HG03565 (cell line): ENCODE measurements at regions not wholly inside any gene's neighbourhood (a gene's known extent, or its start where the extent isn't known, plus 50 kb on each side); places are given as distances from the start of the nearest gene placed in this dataset.

ENCODE experiments used
- ATAC-seq: cut with Tn5 transposase; IDR thresholded peaks from one replicate; pipeline ENCODE4 v1.9.1; 2021; ENCODE audit warnings: mild to moderate bottlenecking, moderate library complexity; ENCODE audit not compliant: unreplicated experiment

- ATAC-seq, result no peak
These were observed 807.4 kb downstream of the TLE1 start for GRCh38 chr9:80881940-80882339.

GRCh38 chr9:80881320-80881719, 808.0 kb downstream of the TLE1 start:
- no peak for ATAC-seq

- ATAC-seq, result no peak
These were observed 810.8 kb downstream of the TLE1 start for GRCh38 chr9:80878556-80878955.

- no peak for ATAC-seq
These were observed 813.4 kb downstream of the TLE1 start for GRCh38 chr9:80875947-80876346.

GRCh38 chr9:80874276-80874675, 815.1 kb downstream of the TLE1 start:
- no peak for ATAC-seq

GRCh38 chr9:80873861-80874260, 815.5 kb downstream of the TLE1 start:
- ATAC-seq, result no peak

GRCh38 chr9:80871596-80871995, 817.8 kb downstream of the TLE1 start:
- ATAC-seq, result no peak

GRCh38 chr9:80867731-80868130, 821.6 kb downstream of the TLE1 start:
- no peak for ATAC-seq

GRCh38 chr9:80866576-80867227, 822.6 kb downstream of the TLE1 start:
- ATAC-seq, result no peak

GRCh38 chr9:80866121-80866520, 823.2 kb downstream of the TLE1 start:
- no peak for ATAC-seq

- no peak for ATAC-seq
These were observed 846.3 kb downstream of the TLE1 start for GRCh38 chr9:80843028-80843427.

GRCh38 chr9:80842389-80842788, 847.0 kb downstream of the TLE1 start:
- no peak for ATAC-seq

- ATAC-seq, result no peak
These were observed 847.5 kb downstream of the TLE1 start for GRCh38 chr9:80841888-80842287.

- ATAC-seq, result no peak
These were observed 849.3 kb downstream of the TLE1 start for GRCh38 chr9:80839821-80840675.

- ATAC-seq, result no peak
These were observed 853.3 kb downstream of the TLE1 start for GRCh38 chr9:80836013-80836412.

GRCh38 chr9:80831751-80832150, 857.6 kb downstream of the TLE1 start:
- ATAC-seq, result no peak

- no peak for ATAC-seq
These were observed 877.7 kb downstream of the TLE1 start for GRCh38 chr9:80811656-80812055.

GRCh38 chr9:80811003-80811402, 878.3 kb downstream of the TLE1 start:
- no peak for ATAC-seq

GRCh38 chr9:80806671-80807070, 882.7 kb downstream of the TLE1 start:
- no peak for ATAC-seq

GRCh38 chr9:80804873-80805272, 884.5 kb downstream of the TLE1 start:
- no peak for ATAC-seq

- ATAC-seq, result no peak
These were observed 891.3 kb downstream of the TLE1 start for GRCh38 chr9:80797831-80798688.
